HCT116 (cell line): ENCODE measurements at regions not wholly inside any gene's neighbourhood (a gene's known extent, or its start where the extent isn't known, plus 50 kb on each side); places are given as distances from the start of the nearest gene placed in this dataset.

Experiments
- ATF3 ChIP-seq: IDR thresholded peaks from 2 replicates; pipeline ENCODE4 v1.6.1; 2012
- EGR1 ChIP-seq: IDR thresholded peaks from 2 replicates; pipeline ENCODE4 v1.6.1; 2012; ENCODE audit warnings: low read depth
- EZH2 ChIP-seq: fragments of 200-600 bp; sonication (generic); IDR thresholded peaks from 2 replicates; pipeline ENCODE4 v1.6.1; 2017; ENCODE audit warnings: antibody characterized with exemption, mixed run types
- EZH2phosphoT487 ChIP-seq: fragments of 200-600 bp; IDR thresholded peaks from 2 replicates; pipeline ENCODE4 v1.6.1; 2018; ENCODE audit warnings: antibody characterized with exemption, borderline replicate concordance
- JUND ChIP-seq: IDR thresholded peaks from 2 replicates; pipeline ENCODE4 v1.6.1; 2012
- MAX ChIP-seq: IDR thresholded peaks from 2 replicates; pipeline ENCODE4 v1.6.1; 2012
- POLR2A ChIP-seq: IDR thresholded peaks from 2 replicates; pipeline ENCODE4 v1.7.0; 2011; ENCODE audit warnings: borderline replicate concordance; ENCODE audit not compliant: insufficient read depth, insufficient read length; ENCODE audit errors: extremely low read depth
- RAD21 ChIP-seq: IDR thresholded peaks from 2 replicates; pipeline ENCODE4 v1.6.1; 2012; ENCODE audit warnings: low read depth, mild to moderate bottlenecking
- REST ChIP-seq: IDR thresholded peaks from 2 replicates; pipeline ENCODE4 v1.6.1; 2012; ENCODE audit warnings: low read depth
- SP1 ChIP-seq: IDR thresholded peaks from 2 replicates; pipeline ENCODE4 v1.6.1; 2012; ENCODE audit warnings: low read depth
- SRF ChIP-seq: IDR thresholded peaks from 2 replicates; pipeline ENCODE4 v1.6.1; 2012; ENCODE audit warnings: low read depth
- YY1 ChIP-seq: IDR thresholded peaks from 2 replicates; pipeline ENCODE4 v1.6.1; 2011; ENCODE audit warnings: low read length, low read depth, moderate library complexity, mild to moderate bottlenecking; ENCODE audit not compliant: insufficient replicate concordance; ENCODE audit errors: extremely low read depth
- ZBTB33 ChIP-seq: IDR thresholded peaks from 2 replicates; pipeline ENCODE4 v1.6.1; 2011; ENCODE audit warnings: mild to moderate bottlenecking, low read length, moderate library complexity; ENCODE audit not compliant: insufficient replicate concordance; ENCODE audit errors: extremely low read depth
- TF ChIP-seq, protein P1 (sequence below), 3 experiments: fragments of 200-600 bp in 1 of 3; sonication (generic) in 1 of 3; IDR thresholded peaks in 2 of 3; conservative IDR thresholded peaks in 1 of 3; 2 replicates each; pipeline ENCODE4 v1.5.1; 2012 to 2017; ENCODE audit warnings: low read depth in 2 of 3, low read length in 2 of 3, antibody characterized with exemption in 1 of 3, borderline replicate concordance in 1 of 3, control low read depth in 1 of 3, mild to moderate bottlenecking in 1 of 3, mixed read lengths in 1 of 3, mixed run types in 1 of 3, moderate library complexity in 1 of 3; ENCODE audit not compliant: insufficient read depth in 1 of 3

GRCh38 chr6:51450958-51451357 lies 632.3 kb downstream of the TFAP2B start:
- no peak for TF ChIP-seq POLR2A
- TF ChIP-seq JUND, result no peak
- no peak for TF ChIP-seq RAD21
- TF ChIP-seq, protein P1, sequence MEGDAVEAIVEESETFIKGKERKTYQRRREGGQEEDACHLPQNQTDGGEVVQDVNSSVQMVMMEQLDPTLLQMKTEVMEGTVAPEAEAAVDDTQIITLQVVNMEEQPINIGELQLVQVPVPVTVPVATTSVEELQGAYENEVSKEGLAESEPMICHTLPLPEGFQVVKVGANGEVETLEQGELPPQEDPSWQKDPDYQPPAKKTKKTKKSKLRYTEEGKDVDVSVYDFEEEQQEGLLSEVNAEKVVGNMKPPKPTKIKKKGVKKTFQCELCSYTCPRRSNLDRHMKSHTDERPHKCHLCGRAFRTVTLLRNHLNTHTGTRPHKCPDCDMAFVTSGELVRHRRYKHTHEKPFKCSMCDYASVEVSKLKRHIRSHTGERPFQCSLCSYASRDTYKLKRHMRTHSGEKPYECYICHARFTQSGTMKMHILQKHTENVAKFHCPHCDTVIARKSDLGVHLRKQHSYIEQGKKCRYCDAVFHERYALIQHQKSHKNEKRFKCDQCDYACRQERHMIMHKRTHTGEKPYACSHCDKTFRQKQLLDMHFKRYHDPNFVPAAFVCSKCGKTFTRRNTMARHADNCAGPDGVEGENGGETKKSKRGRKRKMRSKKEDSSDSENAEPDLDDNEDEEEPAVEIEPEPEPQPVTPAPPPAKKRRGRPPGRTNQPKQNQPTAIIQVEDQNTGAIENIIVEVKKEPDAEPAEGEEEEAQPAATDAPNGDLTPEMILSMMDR (IDR thresholded peaks at IDR 0.05 in 2 of 3, conservative IDR thresholded peaks at IDR 0.05 in 1 of 3; ENCODE audit: borderline replicate concordance in 1 of 3, insufficient read depth in 1 of 3, low read depth in 2 of 3, low read length in 2 of 3), result no peak
- no peak for TF ChIP-seq SP1
- no peak for TF ChIP-seq ZBTB33
- no peak for TF ChIP-seq SRF
- TF ChIP-seq YY1, result no peak
- no peak for TF ChIP-seq EZH2
- TF ChIP-seq REST, result no peak
- no peak for TF ChIP-seq MAX
- TF ChIP-seq EZH2phosphoT487, result no peak
- no peak for TF ChIP-seq EGR1
- no peak for TF ChIP-seq ATF3
